ENCODE measurements at regions not wholly inside any gene's neighbourhood (a gene's known extent, or its start where the extent isn't known, plus 50 kb on each side); places are given as distances from the start of the nearest gene placed in this dataset.
"Not testable (repeated sequence)": the region's sequence is repeated elsewhere in the genome, so short reads cannot be mapped to it uniquely, and the experiment has no call there.

DNA sequence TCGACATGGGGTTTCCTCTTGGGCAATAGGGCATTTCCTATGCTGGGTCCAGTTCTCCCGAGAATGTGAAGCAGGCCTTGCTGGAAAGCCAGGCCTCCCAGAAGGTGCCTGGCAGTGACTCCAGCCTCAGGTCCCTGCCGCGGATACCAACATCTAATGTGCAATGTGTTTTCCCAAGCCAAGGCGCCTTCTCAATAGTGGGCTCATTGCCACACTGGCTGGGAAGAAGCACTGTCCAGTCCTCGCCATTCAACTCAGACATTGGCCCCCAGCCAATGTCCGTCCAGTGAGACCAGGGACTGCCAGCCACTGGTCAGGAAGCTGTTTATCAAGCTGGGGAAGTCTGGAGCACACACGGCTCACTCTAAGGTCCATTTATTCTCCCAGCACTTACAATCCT, 317.9 kb downstream of the ANAPC1 start:
- H3K27ac Mint-ChIP-seq (ENCODE audit: unreplicated experiment); H3K9me3 Mint-ChIP-seq (ENCODE audit: unreplicated experiment); DNase-seq; H3K4me3 Mint-ChIP-seq (ENCODE audit: unreplicated experiment); H3K4me1 Mint-ChIP-seq (ENCODE audit: low read depth, unreplicated experiment); H3K27me3 Mint-ChIP-seq (ENCODE audit: unreplicated experiment); H3K36me3 Mint-ChIP-seq (ENCODE audit: unreplicated experiment): not testable (repeated sequence)

DNA sequence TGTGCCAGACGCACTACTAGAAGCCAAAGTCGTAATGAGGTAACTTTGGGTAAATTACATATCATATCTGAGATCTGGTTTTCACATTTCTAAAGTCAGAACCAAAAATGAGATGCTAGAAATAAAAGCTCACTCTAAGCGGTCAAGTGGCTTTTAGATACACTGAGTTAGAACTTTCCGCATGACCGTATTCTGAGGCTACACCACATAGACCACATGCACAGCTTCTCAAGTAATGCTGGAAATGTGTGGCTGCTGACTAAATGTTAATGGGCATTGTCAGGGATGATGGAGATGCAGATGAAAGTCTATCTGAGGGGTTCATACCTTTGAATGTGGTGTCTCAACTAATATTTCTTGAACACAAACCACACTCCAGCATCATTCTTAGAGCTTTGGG, 316.8 kb downstream of the ANAPC1 start:
- DNase-seq; H3K36me3 Mint-ChIP-seq (ENCODE audit: unreplicated experiment); H3K27me3 Mint-ChIP-seq (ENCODE audit: unreplicated experiment); H3K27ac Mint-ChIP-seq (ENCODE audit: unreplicated experiment); H3K9me3 Mint-ChIP-seq (ENCODE audit: unreplicated experiment); H3K4me3 Mint-ChIP-seq (ENCODE audit: unreplicated experiment); H3K4me1 Mint-ChIP-seq (ENCODE audit: low read depth, unreplicated experiment): not testable (repeated sequence)

DNA sequence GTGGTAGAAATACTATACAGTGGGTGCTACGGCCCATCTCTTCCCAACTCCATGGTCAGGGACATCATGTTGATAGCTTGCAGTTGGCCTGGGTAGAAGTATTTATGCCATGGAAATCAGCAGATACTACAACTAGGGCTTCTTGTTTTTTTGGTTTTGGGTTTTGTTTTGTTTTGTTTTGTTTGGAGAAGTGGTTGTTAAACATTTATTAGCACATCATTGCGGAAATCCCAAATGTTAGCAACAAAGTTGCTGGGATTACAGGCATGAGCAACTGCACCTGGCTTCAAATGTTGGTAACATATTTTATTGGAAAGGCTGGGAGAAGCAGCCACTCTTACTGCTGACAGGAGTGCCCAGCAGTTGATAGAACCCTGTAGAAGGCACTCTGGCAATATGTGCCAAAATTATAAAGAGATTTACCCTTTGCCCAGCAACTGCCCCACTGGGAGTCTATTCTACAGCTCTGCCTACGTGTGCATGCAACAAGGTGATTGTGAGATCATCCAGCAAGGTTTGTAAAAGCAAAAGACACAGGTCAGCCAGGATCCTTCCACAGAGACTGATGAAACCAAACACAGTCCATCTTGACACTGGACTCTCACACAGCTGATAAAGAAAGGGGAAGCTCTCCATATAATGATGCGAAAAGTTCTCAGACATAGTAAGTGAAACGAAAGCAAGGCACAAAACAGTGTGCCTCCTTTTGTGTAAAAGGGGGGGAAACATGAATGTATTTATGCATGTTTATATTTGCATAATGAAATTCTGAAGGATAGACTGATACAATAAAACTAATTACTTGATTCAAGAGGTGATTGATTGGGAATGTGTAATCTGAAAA, 314.4 kb downstream of the ANAPC1 start:
- not testable (repeated sequence) for H3K27me3 Mint-ChIP-seq (ENCODE audit: unreplicated experiment); H3K4me1 Mint-ChIP-seq (ENCODE audit: low read depth, unreplicated experiment); H3K27ac Mint-ChIP-seq (ENCODE audit: unreplicated experiment); H3K36me3 Mint-ChIP-seq (ENCODE audit: unreplicated experiment); DNase-seq; H3K9me3 Mint-ChIP-seq (ENCODE audit: unreplicated experiment); H3K4me3 Mint-ChIP-seq (ENCODE audit: unreplicated experiment)

DNA sequence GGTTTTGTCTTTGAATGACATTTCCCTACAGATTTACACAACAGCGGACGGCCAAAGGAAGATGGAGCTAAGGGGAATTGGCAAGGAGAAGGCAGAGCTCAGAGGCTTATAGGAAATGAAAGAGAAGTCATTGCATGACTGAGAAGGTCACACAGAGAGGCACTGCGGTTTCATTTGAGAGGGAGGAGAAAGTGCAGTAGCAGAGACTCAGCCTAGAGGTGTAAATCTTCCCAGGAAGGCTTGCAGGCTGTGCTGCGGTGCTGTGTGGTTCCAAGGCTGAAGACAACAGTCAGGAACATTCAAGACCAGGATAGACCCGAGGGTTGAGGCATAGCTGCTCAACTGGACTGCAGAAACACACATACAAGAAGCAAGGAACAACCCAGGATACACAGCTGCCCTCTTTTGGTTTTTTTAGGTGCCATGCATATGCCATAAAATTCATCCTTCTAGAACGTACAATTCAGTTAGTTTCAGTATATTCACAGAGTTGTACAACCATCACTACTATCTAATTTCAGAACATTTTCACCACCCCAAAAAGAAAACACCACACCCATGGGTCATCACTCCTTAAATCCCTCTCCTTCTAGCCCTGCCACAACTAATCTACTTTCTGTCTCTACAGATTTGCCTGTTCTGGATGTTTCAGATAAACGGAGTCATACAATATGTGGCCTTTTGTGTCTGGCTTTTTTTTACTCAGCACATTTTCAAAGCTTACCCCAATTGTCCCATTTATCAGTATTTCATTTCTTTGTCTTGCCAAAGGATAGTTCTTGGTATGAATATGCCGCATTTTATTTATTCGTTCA, 313.5 kb downstream of the ANAPC1 start:
- H3K4me1 Mint-ChIP-seq (ENCODE audit: low read depth, unreplicated experiment); H3K27me3 Mint-ChIP-seq (ENCODE audit: unreplicated experiment); DNase-seq; H3K4me3 Mint-ChIP-seq (ENCODE audit: unreplicated experiment); H3K27ac Mint-ChIP-seq (ENCODE audit: unreplicated experiment); H3K9me3 Mint-ChIP-seq (ENCODE audit: unreplicated experiment); H3K36me3 Mint-ChIP-seq (ENCODE audit: unreplicated experiment): not testable (repeated sequence)

DNA sequence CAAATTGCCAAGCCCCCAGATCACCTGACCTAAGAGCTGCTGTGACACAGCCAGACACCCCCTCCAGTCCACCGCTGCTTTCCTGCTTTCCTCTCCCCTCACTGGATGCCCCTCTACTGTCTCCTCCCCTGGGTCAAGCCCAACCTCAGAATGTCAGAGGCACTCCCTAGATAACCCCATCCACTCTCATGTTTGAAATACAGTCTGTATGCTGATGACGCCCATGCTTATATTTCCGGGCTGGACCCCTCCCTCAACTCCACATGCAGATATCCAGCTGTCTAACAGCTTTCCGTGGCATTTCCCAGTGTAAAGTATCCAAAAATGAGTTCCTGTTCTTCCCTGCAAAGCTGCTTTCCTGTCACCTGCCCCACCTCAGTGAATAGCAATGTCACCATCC, 309.2 kb downstream of the ANAPC1 start:
- not testable (repeated sequence) for H3K27ac Mint-ChIP-seq (ENCODE audit: unreplicated experiment); H3K4me1 Mint-ChIP-seq (ENCODE audit: low read depth, unreplicated experiment); H3K36me3 Mint-ChIP-seq (ENCODE audit: unreplicated experiment); H3K4me3 Mint-ChIP-seq (ENCODE audit: unreplicated experiment); H3K9me3 Mint-ChIP-seq (ENCODE audit: unreplicated experiment); H3K27me3 Mint-ChIP-seq (ENCODE audit: unreplicated experiment); DNase-seq

DNA sequence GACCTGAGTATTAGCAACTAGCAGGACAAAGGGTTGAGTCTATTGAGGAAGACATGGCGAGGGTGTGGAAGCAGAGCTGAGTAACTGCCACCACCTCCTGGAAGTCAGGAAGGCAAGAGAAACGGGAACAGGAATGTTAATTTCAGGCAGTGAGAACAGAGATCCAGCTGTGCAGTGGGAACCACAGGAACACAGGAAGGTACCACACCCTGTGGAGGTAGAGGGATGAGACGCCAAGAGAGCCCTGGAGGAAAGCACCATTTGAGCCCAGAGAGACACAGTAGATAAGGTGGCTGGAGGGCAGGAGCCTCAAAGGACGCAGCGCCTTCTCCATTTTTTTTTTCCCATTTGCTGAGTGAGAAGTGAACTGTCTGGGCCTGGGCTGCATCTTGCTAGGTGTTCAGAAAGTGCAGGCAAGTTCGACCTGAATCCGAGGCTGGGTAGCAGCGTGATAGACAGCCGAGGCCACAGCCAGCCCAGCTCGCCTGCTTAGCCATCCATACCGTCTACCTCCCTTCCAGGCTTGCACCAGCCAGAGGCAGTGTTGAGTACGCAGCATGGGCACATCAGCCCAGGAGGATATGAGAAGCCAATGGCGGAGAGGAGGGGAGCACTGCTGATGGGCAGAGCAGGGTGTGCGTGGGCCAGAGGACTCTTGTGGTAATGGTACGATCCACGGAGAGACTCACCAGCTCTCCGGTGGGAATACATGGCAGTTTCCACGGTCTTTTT, 306.7 kb downstream of the ANAPC1 start:
- H3K27me3 Mint-ChIP-seq (ENCODE audit: unreplicated experiment); H3K4me1 Mint-ChIP-seq (ENCODE audit: low read depth, unreplicated experiment); DNase-seq; H3K36me3 Mint-ChIP-seq (ENCODE audit: unreplicated experiment); H3K4me3 Mint-ChIP-seq (ENCODE audit: unreplicated experiment); H3K27ac Mint-ChIP-seq (ENCODE audit: unreplicated experiment); H3K9me3 Mint-ChIP-seq (ENCODE audit: unreplicated experiment): not testable (repeated sequence)

DNA sequence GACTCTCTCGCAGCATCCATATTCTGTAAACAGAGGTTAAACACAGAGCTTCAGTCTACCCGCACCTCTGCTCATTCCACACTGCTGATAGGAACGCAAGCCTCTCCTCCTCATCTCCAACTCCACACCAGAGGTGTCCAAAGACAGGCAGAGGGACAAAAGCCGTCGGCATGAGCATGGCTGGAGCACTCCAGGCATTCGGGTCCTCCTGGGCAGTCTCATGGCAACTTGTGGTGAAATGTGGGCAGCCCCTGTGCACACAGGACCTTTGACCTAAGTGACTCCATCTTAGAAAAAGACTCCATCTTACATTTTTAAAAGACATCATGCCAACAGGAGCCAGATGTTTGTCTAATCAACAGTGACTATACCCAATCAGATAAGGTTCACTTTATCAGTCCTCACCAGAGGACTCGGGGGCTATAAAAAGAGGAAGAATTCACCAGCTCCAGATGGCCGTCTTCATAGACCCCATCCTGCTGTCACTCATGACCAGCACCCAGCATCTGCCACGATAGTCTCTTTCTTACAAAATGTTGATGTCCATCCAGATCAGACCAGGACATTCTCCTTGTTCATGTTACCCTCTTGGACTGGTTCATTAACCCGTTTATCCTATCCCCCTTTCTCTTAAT, 304.4 kb downstream of the ANAPC1 start:
- H3K36me3 Mint-ChIP-seq (ENCODE audit: unreplicated experiment); H3K4me1 Mint-ChIP-seq (ENCODE audit: low read depth, unreplicated experiment); H3K27ac Mint-ChIP-seq (ENCODE audit: unreplicated experiment); H3K27me3 Mint-ChIP-seq (ENCODE audit: unreplicated experiment); H3K4me3 Mint-ChIP-seq (ENCODE audit: unreplicated experiment); H3K9me3 Mint-ChIP-seq (ENCODE audit: unreplicated experiment); DNase-seq: not testable (repeated sequence)

DNA sequence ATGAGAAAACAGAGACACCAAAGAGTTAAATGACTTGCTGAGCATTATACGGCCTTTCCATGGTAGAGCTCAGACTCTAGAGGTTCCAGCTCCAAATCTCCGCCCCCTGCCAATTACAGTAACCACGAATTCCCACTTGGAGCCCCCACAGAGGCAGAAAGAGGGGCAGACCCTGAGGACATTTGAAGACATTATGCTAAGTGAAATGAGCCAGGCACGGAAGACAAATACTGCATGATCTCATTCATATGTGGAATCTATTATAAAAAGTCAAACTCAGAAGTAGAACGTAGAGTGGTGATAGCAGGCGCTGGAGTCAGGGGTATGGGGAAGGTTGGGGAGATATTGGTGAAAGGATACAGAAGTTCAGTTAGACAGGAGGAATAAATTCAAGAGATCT, 303.4 kb downstream of the ANAPC1 start:
- not testable (repeated sequence) for DNase-seq; H3K36me3 Mint-ChIP-seq (ENCODE audit: unreplicated experiment); H3K4me3 Mint-ChIP-seq (ENCODE audit: unreplicated experiment); H3K9me3 Mint-ChIP-seq (ENCODE audit: unreplicated experiment); H3K27ac Mint-ChIP-seq (ENCODE audit: unreplicated experiment); H3K27me3 Mint-ChIP-seq (ENCODE audit: unreplicated experiment); H3K4me1 Mint-ChIP-seq (ENCODE audit: low read depth, unreplicated experiment)

DNA sequence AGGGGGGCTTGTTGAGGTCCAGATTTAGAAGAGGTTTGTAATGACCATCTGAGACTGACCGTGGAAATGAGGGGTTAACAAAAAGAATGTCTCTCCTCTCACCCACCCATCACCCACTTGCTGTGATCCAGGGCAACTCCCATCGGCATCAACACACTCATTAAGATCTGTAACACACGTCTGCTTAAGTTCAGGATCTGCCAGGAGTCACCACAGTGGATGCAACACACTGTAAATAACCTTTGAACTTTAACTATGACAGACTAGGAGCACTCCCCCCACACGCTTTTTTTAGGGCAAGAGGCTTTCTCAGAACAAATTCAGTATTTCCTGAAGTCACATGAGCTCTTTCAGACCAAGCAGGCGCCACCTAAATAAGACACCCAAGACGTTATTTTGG, 301.9 kb downstream of the ANAPC1 start:
- not testable (repeated sequence) for H3K4me1 Mint-ChIP-seq (ENCODE audit: low read depth, unreplicated experiment); H3K4me3 Mint-ChIP-seq (ENCODE audit: unreplicated experiment); H3K27ac Mint-ChIP-seq (ENCODE audit: unreplicated experiment); H3K27me3 Mint-ChIP-seq (ENCODE audit: unreplicated experiment); DNase-seq; H3K36me3 Mint-ChIP-seq (ENCODE audit: unreplicated experiment); H3K9me3 Mint-ChIP-seq (ENCODE audit: unreplicated experiment)

DNA sequence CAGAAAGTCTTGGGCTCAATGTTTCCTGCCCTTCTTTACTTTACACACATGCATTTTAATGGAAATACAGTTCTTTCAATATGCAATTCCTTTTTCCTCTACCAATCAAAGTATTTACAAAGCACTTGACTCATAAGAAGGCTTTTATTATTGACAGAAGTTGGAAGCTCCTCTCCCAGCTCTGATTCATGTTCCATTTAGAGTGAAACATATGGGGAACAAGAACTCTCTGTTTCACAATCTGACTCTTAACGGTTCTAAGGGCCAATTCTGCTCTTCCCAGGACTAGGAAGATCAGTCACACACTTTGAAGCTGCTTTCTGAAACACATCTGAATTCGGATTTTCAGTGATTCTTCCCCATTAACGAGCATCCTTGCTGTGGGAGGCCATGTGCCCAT, 300.5 kb downstream of the ANAPC1 start:
- not testable (repeated sequence) for H3K36me3 Mint-ChIP-seq (ENCODE audit: unreplicated experiment); H3K27me3 Mint-ChIP-seq (ENCODE audit: unreplicated experiment); DNase-seq

DNA sequence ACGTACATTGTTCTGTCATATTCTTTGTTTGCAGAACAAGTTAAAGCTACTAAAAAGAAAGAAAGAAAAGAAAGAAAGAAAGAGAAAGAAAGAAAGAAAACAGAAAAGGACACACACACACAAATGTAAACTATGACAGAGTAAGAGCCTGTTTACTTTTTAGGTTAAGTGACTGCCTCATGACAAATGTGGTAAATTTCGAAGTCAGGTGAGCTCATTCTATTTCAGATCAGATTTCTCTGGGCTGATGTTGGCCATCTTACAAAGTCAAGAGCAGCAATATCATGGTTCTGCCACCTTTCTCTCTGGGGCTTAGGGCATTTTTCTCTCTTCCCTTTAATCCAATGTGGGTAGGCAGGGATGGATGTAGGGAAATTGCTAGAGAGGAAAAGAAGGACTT, 299.5 kb downstream of the ANAPC1 start:
- H3K4me3 Mint-ChIP-seq (ENCODE audit: unreplicated experiment); H3K36me3 Mint-ChIP-seq (ENCODE audit: unreplicated experiment); H3K27ac Mint-ChIP-seq (ENCODE audit: unreplicated experiment); H3K9me3 Mint-ChIP-seq (ENCODE audit: unreplicated experiment); DNase-seq; H3K4me1 Mint-ChIP-seq (ENCODE audit: low read depth, unreplicated experiment); H3K27me3 Mint-ChIP-seq (ENCODE audit: unreplicated experiment): not testable (repeated sequence)

More for the DNA sequence above, 300.5 kb downstream of the ANAPC1 start:
- not testable (repeated sequence) for H3K27ac Mint-ChIP-seq (ENCODE audit: unreplicated experiment); H3K9me3 Mint-ChIP-seq (ENCODE audit: unreplicated experiment); H3K4me3 Mint-ChIP-seq (ENCODE audit: unreplicated experiment); H3K4me1 Mint-ChIP-seq (ENCODE audit: low read depth, unreplicated experiment)

DNA sequence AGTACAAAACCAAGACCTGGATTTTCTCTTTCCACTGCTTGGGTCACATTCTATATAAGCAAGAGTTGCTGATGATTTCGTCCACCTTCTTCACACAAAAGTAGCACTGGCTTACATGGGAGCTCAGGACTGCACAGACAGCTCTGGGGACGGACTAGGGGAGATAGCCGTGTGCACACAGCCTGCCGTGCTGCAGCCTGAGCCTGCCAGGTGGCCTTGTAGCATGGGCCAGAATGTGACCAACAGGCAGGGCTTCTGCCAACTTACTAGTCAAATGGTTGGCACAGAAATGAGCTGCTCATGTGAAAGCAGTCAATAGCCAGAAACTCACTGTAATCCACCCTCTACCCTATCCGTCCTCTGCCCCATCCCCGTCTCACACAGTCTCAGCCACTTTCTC, 299.0 kb downstream of the ANAPC1 start:
- not testable (repeated sequence) for H3K27me3 Mint-ChIP-seq (ENCODE audit: unreplicated experiment)

More for the DNA sequence above, 299.0 kb downstream of the ANAPC1 start:
- not testable (repeated sequence) for H3K27ac Mint-ChIP-seq (ENCODE audit: unreplicated experiment); H3K9me3 Mint-ChIP-seq (ENCODE audit: unreplicated experiment); DNase-seq; H3K36me3 Mint-ChIP-seq (ENCODE audit: unreplicated experiment); H3K4me3 Mint-ChIP-seq (ENCODE audit: unreplicated experiment); H3K4me1 Mint-ChIP-seq (ENCODE audit: low read depth, unreplicated experiment)

Data from glutamatergic neuron (in vitro differentiated cells).